H1 (cell line): ENCODE measurements at regions not wholly inside any gene's neighbourhood (a gene's known extent, or its start where the extent isn't known, plus 50 kb on each side); places are given as distances from the start of the nearest gene placed in this dataset.

Experiments used
- CTCF ChIA-PET: fragments of 300-600 bp; sonication (Branson Sonifier 250); formaldehyde crosslinking; loops from one replicate; lab custom pipeline; 2021; ENCODE audit not compliant: partially characterized antibody; lab: Charles Lee
- POLR2A ChIA-PET: fragments of 300-600 bp; sonication (Branson Sonifier 250); formaldehyde crosslinking; loops from one replicate; lab custom pipeline; 2021; ENCODE audit warnings: inconsistent platforms; ENCODE audit not compliant: partially characterized antibody; lab: Charles Lee
- DNase-seq, 2 experiments: peaks; one replicate each; pipeline versions ENCODE4 v3.0.0 to v3.0.0-alpha.2; 2010 to 2022; ENCODE audit warnings: low spot score in 2 of 2, low read depth in 1 of 2, mixed read lengths in 1 of 2
- FAIRE-seq: peaks from 2 replicates; lab custom pipeline; 2011; peaks lifted over from hg19 to GRCh38; lab: Jason Lieb, UNC
- H2AFZ ChIP-seq: 2 replicates; pipeline ENCODE4 v1.8.1; 2012; ENCODE audit warnings: low read length, inconsistent platforms
- H2AK5ac ChIP-seq: 2 replicates; pipeline ENCODE4 v1.6.1; 2013; ENCODE audit warnings: low read depth, low read length
- H2BK120ac ChIP-seq: replicated peaks from 2 replicates; pipeline ENCODE3; 2013; ENCODE audit warnings: low read depth, low read length, inconsistent platforms
- H2BK12ac ChIP-seq: 2 replicates; pipeline ENCODE4 v1.6.1; 2013; ENCODE audit warnings: low read depth, low read length
- H2BK15ac ChIP-seq: 2 replicates; pipeline ENCODE4 v1.6.1; 2013; ENCODE audit warnings: low read length
- H2BK20ac ChIP-seq: 2 replicates; pipeline ENCODE4 v1.6.1; 2013; ENCODE audit warnings: low read length
- H2BK5ac ChIP-seq: 2 replicates; pipeline ENCODE4 v1.6.1; 2013; ENCODE audit warnings: low read depth, low read length
- H3K14ac ChIP-seq: 2 replicates; pipeline ENCODE4 v1.6.1; 2013; ENCODE audit warnings: inconsistent platforms; ENCODE audit not compliant: insufficient read length
- H3K18ac ChIP-seq: 2 replicates; pipeline ENCODE4 v1.6.1; 2013; ENCODE audit warnings: low read length; ENCODE audit errors: extremely low read depth
- H3K23ac ChIP-seq: 2 replicates; pipeline ENCODE4 v1.6.1; 2013; ENCODE audit warnings: inconsistent platforms; ENCODE audit not compliant: insufficient read length
- H3K23me2 ChIP-seq: 2 replicates; pipeline ENCODE4 v1.6.1; 2013; ENCODE audit warnings: low read depth, low read length
- H3K27ac ChIP-seq: 2 replicates; pipeline ENCODE4 v1.6.1; 2011; ENCODE audit warnings: low read depth, low read length, inconsistent platforms
- H3K27me3 ChIP-seq, 4 experiments: replicated peaks in 1 of 4; 1 replicate in 1 of 4; 2 replicates in 3 of 4; pipeline versions ENCODE4 v1.6.1 to v1.8.1; 2011 to 2013; ENCODE audit warnings: low read length in 3 of 4, mild to moderate bottlenecking in 3 of 4, inconsistent platforms in 2 of 4, mixed read lengths in 2 of 4, moderate library complexity in 1 of 4; ENCODE audit not compliant: control insufficient read depth in 3 of 4, insufficient read depth in 3 of 4; ENCODE audit errors: extremely low read depth in 1 of 4
- H3K36me3 ChIP-seq, 4 experiments: 2 replicates each; pipeline versions ENCODE4 v1.6.1 to v1.8.1; 2011 to 2013; ENCODE audit warnings: mild to moderate bottlenecking in 4 of 4, low read length in 3 of 4, moderate library complexity in 2 of 4, control low read depth in 1 of 4, inconsistent platforms in 1 of 4; ENCODE audit not compliant: insufficient read depth in 4 of 4, control insufficient read depth in 2 of 4
- H3K4ac ChIP-seq: replicated peaks from 2 replicates; pipeline ENCODE3; 2013; ENCODE audit warnings: low read length, low read depth, mixed read lengths, inconsistent platforms; ENCODE audit not compliant: insufficient read length
- H3K4me1 ChIP-seq, 4 experiments: replicated peaks in 1 of 4; 1 replicate in 1 of 4; 2 replicates in 3 of 4; pipeline versions ENCODE4 v1.6.1 to v1.8.1; 2011 to 2013; ENCODE audit warnings: low read length in 3 of 4, inconsistent platforms in 2 of 4, mixed read lengths in 1 of 4; ENCODE audit not compliant: insufficient read depth in 4 of 4, control insufficient read depth in 3 of 4
- H3K4me2 ChIP-seq, 2 experiments: 2 replicates each; pipeline versions ENCODE4 v1.6.1 to v1.8.1; 2011 to 2013; ENCODE audit warnings: low read depth in 2 of 2, low read length in 2 of 2, control low read depth in 1 of 2, inconsistent platforms in 1 of 2, mild to moderate bottlenecking in 1 of 2; ENCODE audit not compliant: insufficient read depth in 1 of 2
- H3K4me3 ChIP-seq, 4 experiments: fragments of 200-600, 300-600 bp in 1 of 4; sonication (generic), shearing (Covaris generic), sonication (Bioruptor Twin) in 1 of 4; 2 replicates each; pipeline versions ENCODE4 v1.5.1 to v1.8.1; 2011 to 2016; ENCODE audit warnings: low read length in 4 of 4, low read depth in 3 of 4, control low read depth in 2 of 4, inconsistent platforms in 2 of 4, mild to moderate bottlenecking in 2 of 4, mixed read lengths in 1 of 4, moderate library complexity in 1 of 4; ENCODE audit not compliant: insufficient read depth in 2 of 4; ENCODE audit errors: extremely low read depth in 1 of 4
- H3K56ac ChIP-seq: replicated peaks from 2 replicates; pipeline ENCODE3; 2013; ENCODE audit warnings: low read depth, mild to moderate bottlenecking, mixed read lengths, low read length, inconsistent platforms; ENCODE audit not compliant: insufficient read length
- H3K79me1 ChIP-seq: 2 replicates; pipeline ENCODE4 v1.6.1; 2013; ENCODE audit warnings: low read depth, low read length, control low read depth
- H3K79me2 ChIP-seq, 2 experiments: 2 replicates each; pipeline versions ENCODE4 v1.6.1 to v1.8.1; 2012 to 2013; ENCODE audit warnings: low read length in 2 of 2, mild to moderate bottlenecking in 2 of 2, inconsistent platforms in 1 of 2; ENCODE audit not compliant: insufficient read depth in 2 of 2, control insufficient read depth in 1 of 2
- H3K9ac ChIP-seq, 4 experiments: replicated peaks in 1 of 4; 1 replicate in 1 of 4; 2 replicates in 3 of 4; pipeline versions ENCODE4 v1.6.1 to v1.8.1; 2011 to 2013; ENCODE audit warnings: low read depth in 3 of 4, low read length in 3 of 4, control low read depth in 2 of 4, mild to moderate bottlenecking in 2 of 4, moderate library complexity in 2 of 4, inconsistent platforms in 1 of 4; ENCODE audit errors: extremely low read depth in 1 of 4
- H3K9me3 ChIP-seq, 2 experiments: 2 replicates each; pipeline versions ENCODE4 v1.6.1 to v1.8.1; 2012 to 2013; ENCODE audit warnings: mild to moderate bottlenecking in 2 of 2, moderate library complexity in 2 of 2, control low read depth in 1 of 2, inconsistent platforms in 1 of 2, low read depth in 1 of 2, low read length in 1 of 2, mixed read lengths in 1 of 2; ENCODE audit not compliant: insufficient read depth in 2 of 2
- H4K20me1 ChIP-seq, 2 experiments: replicated peaks in 1 of 2; 2 replicates each; pipeline versions ENCODE3 to v1.8.1; 2011 to 2013; ENCODE audit warnings: inconsistent platforms in 2 of 2, low read length in 2 of 2, mild to moderate bottlenecking in 1 of 2; ENCODE audit not compliant: insufficient read depth in 2 of 2, control insufficient read depth in 1 of 2
- H4K5ac ChIP-seq: 2 replicates; pipeline ENCODE4 v1.6.1; 2013; ENCODE audit warnings: low read length, low read depth, mixed read lengths, inconsistent platforms; ENCODE audit not compliant: insufficient read length
- H4K8ac ChIP-seq: 2 replicates; pipeline ENCODE4 v1.8.0; 2013; ENCODE audit warnings: mild to moderate bottlenecking, moderate library complexity, low read length, inconsistent platforms; ENCODE audit not compliant: insufficient read depth; ENCODE audit errors: extremely low read depth
- H4K91ac ChIP-seq: replicated peaks from 2 replicates; pipeline ENCODE3; 2013; ENCODE audit warnings: low read length, mixed read lengths, inconsistent platforms; ENCODE audit not compliant: insufficient read length
- FOSL1 ChIP-seq: IDR thresholded peaks from 2 replicates; pipeline ENCODE4 v1.6.1; 2011; ENCODE audit warnings: mild to moderate bottlenecking, low read depth, low read length, moderate library complexity; ENCODE audit not compliant: insufficient read depth
- RFX5 ChIP-seq: IDR thresholded peaks from 2 replicates; pipeline ENCODE4 v1.6.1; 2011; ENCODE audit warnings: low read depth, low read length, improper control_type of control experiment, borderline replicate concordance
- WGBS, 2 experiments: shearing (Covaris generic) in 1 of 2; methylation state at CpG; one replicate each; pipeline versions ENCODE4 v1.1.6 to v1.1.7; 2013 to 2015; ENCODE audit warnings: low lambda C conversion rate in 2 of 2, mixed read lengths in 2 of 2, inconsistent platforms in 1 of 2, low coverage in 1 of 2, missing lambda C conversion rate in 1 of 2; ENCODE audit not compliant: insufficient replicate concordance in 2 of 2, insufficient coverage in 1 of 2, insufficient read length in 1 of 2; ENCODE audit errors: extremely low coverage in 1 of 2, missing lambda C conversion rate in 1 of 2; 5-methylcytosine and 5-hydroxymethylcytosine counted together

DNA sequence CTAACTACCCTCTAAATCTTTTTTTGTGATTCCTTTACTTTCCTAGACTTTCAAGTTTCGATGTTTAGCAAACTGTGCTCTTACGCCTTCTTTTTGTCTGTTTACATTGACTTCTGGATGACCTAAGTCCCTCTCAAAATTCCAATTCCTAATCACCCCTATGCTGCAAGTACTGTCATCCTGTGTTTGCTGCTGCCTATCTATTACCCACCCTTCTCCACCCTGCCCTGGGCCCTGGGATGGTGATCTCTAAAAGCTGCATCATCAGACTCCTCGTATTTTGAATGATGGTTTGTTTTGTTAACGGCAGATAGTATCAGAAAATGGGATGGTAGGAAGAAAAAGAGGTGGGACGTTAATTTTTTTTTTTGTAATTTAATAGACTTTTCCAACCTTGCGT, 272.1 kb downstream of the DIO2 start:
- H2BK20ac ChIP-seq, result no peak overlapping the region
- no peak overlapping the region for H3K23ac ChIP-seq
- H2BK15ac ChIP-seq, result no peak overlapping the region
- CTCF ChIA-PET, result interaction anchor here (1.3 kb wide), 1 partner anchor 10 kb away, joined by 5 read pairs; no protein-coding TSS in a partner anchor
- no peak overlapping the region for H2BK5ac ChIP-seq
- POLR2A ChIA-PET, result no interaction called here
- no peaks in the 10 kb centered on the region for H3K27me3 ChIP-seq
- H3K4me3 ChIP-seq, result no peak overlapping the region
- no peaks in the 10 kb centered on the region for H4K20me1 ChIP-seq
- TF ChIP-seq FOSL1, result no peak
- TF ChIP-seq RFX5, result no peak
- H3K9me3 ChIP-seq, result no peaks in the 10 kb centered on the region
- no peak overlapping the region for H3K4me2 ChIP-seq
- no peak for DNase-seq
- 94 to 100% methylated on average over 1 to 6 of the region's 6 CpGs for WGBS, 2 experiments
- H4K5ac ChIP-seq, result no peak overlapping the region
- FAIRE-seq, result no peak
- no peak overlapping the region for H4K91ac ChIP-seq
- no peak overlapping the region for H3K14ac ChIP-seq
- H3K9ac ChIP-seq, result no peak overlapping the region
- no peak overlapping the region for H3K4ac ChIP-seq
- no peak overlapping the region for H2AK5ac ChIP-seq
- H3K4me1 ChIP-seq, result no peaks in the 10 kb centered on the region
- no peak overlapping the region for H4K8ac ChIP-seq
- H3K56ac ChIP-seq, result no peak overlapping the region
- H3K36me3 ChIP-seq, result no peaks in the 10 kb centered on the region
- no peak overlapping the region for H3K27ac ChIP-seq
- H3K23me2 ChIP-seq, result no peaks in the 10 kb centered on the region
- no peak overlapping the region for H2BK120ac ChIP-seq
- no peaks in the 10 kb centered on the region for H3K79me2 ChIP-seq
- H2AFZ ChIP-seq, result no peak overlapping the region; the same call in 1 of the 2 replicates
- H2BK12ac ChIP-seq, result no peak overlapping the region
- no peaks in the 10 kb centered on the region for H3K79me1 ChIP-seq
- H3K18ac ChIP-seq, result no peak overlapping the region
